ENCODE measurements at regions not wholly inside any gene's neighbourhood (a gene's known extent, or its start where the extent isn't known, plus 50 kb on each side); places are given as distances from the start of the nearest gene placed in this dataset.

DNA sequence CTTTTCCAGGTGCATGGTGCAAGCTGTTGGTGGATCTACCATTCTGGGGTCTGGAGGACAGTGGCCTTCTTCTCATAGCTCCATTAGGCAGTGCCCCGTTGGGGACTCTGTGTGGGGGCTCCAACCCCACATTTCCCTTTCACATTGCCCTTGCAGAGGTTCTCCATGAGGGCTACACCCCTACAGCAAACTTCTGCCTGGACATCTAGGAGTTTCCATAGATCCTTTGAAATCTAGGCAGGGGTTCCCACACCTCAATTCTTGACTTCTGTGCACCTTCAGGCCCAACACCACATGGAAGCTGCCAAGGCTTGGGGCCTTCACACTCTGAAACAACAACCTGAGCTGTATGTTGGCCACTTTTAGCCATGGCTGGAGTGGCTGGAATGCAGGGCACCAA, 282.8 kb upstream of the SASH1 start:
- TF ChIP-seq, protein P1, sequence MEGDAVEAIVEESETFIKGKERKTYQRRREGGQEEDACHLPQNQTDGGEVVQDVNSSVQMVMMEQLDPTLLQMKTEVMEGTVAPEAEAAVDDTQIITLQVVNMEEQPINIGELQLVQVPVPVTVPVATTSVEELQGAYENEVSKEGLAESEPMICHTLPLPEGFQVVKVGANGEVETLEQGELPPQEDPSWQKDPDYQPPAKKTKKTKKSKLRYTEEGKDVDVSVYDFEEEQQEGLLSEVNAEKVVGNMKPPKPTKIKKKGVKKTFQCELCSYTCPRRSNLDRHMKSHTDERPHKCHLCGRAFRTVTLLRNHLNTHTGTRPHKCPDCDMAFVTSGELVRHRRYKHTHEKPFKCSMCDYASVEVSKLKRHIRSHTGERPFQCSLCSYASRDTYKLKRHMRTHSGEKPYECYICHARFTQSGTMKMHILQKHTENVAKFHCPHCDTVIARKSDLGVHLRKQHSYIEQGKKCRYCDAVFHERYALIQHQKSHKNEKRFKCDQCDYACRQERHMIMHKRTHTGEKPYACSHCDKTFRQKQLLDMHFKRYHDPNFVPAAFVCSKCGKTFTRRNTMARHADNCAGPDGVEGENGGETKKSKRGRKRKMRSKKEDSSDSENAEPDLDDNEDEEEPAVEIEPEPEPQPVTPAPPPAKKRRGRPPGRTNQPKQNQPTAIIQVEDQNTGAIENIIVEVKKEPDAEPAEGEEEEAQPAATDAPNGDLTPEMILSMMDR (conservative IDR thresholded peaks at IDR 0.05; ENCODE audit: low read depth, low read length) = no peak
- no peak for TF ChIP-seq EZH2 (IDR thresholded peaks at IDR 0.05; ENCODE audit: low read length, unreplicated experiment)

Data from PC-3 (cell line).